ENCODE measurements at regions not wholly inside any gene's neighbourhood (a gene's known extent, or its start where the extent isn't known, plus 50 kb on each side); places are given as distances from the start of the nearest gene placed in this dataset.

DNA sequence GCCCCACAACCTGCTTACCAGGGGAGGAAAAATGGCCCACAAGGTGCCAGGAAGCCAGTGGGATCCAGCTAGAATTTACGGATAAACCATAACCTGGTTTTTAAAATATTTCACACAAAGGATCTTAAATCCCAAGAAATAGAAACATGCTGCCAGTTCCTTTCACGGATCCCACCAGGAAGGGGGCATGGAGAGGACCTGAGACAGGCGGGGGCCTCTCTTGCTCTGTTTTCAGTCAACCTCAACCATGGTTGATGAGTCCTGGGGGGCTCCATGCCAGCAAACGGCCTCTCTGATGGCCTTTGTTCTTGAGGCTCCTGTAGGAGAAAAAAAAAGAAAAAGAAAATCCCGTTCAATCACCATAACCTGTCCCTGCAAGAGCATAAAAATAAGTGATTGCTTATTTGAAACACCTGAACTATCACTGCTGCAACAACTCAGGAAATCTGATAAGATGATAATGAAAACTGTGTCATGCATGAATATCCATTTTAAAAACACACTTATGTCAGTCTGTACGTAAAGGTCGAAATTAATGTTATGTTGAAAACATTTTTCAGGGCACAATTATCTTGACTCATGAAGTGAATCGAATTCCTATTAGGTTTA is 125.8 kb upstream of the CST7 start:
- no TSS peak for BruUV-seq (replicated peaks)
- dilution Hi-C loops (cut with HindIII; ENCODE audit: low sequenced_read_pairs, unreplicated experiment) = no loop called here
- WGBS, 2 experiments (ENCODE audit: extremely low coverage in 2 of 2, insufficient read length in 1 of 2) = no CpG with 5 or more reads among the region's 8 CpGs

More for the DNA sequence above, 125.8 kb upstream of the CST7 start:
- no peak overlapping the region for H2AK9ac ChIP-seq (replicated peaks; ENCODE audit: low read depth, low read length, poor library complexity)
- no peaks in the 10 kb centered on the region for H3K4me1 ChIP-seq (ENCODE audit: control insufficient read depth, insufficient read depth, low read length)
- H4K91ac ChIP-seq (ENCODE audit: insufficient read depth, low read depth, low read length) = no peak overlapping the region
- H3K4me2 ChIP-seq (ENCODE audit: low read depth, low read length) = no peak overlapping the region
- no peaks in the 10 kb centered on the region for H4K20me1 ChIP-seq (ENCODE audit: insufficient read depth, low read length)
- H2AK5ac ChIP-seq (ENCODE audit: low read depth, low read length) = no peak overlapping the region
- no peaks in the 10 kb centered on the region for H3K9me1 ChIP-seq (ENCODE audit: insufficient read depth, low read length)
- DNase-seq (no peak), ATAC-seq (ENCODE audit: low read depth) (no peak)
- no peak overlapping the region for H2BK15ac ChIP-seq (ENCODE audit: low read depth, low read length)
- H4K8ac ChIP-seq (ENCODE audit: low read depth in 2 of 2, low read length in 2 of 2) = no peak overlapping the region
- no peaks in the 10 kb centered on the region for H3K79me1 ChIP-seq (ENCODE audit: low read depth in 1 of 2, low read length in 2 of 2)
- no peak overlapping the region for H3K18ac ChIP-seq (ENCODE audit: low read depth, low read length)
- TF ChIP-seq SMC3 (IDR thresholded peaks at IDR 0.05; ENCODE audit: low read depth, low read length) (no peak), RAD21 (IDR thresholded peaks at IDR 0.05; ENCODE audit: low read length) (no peak), CHD1 (IDR thresholded peaks at IDR 0.05; ENCODE audit: low read depth, low read length) (no peak), BHLHE40 (IDR thresholded peaks at IDR 0.05; ENCODE audit: low read depth, low read length) (no peak), RCOR1 (IDR thresholded peaks at IDR 0.05; ENCODE audit: insufficient replicate concordance, low read length) (no peak), MAFK (IDR thresholded peaks at IDR 0.05; ENCODE audit: low read depth, low read length) (no peak), ELK1 (IDR thresholded peaks at IDR 0.05; ENCODE audit: borderline replicate concordance, low read depth, low read length) (no peak), POLR2A (IDR thresholded peaks at IDR 0.05; ENCODE audit: low read depth, low read length) (no peak), MXI1 (IDR thresholded peaks at IDR 0.05; ENCODE audit: borderline replicate concordance, low read depth, low read length) (no peak)
- TF ChIP-seq, protein P1, sequence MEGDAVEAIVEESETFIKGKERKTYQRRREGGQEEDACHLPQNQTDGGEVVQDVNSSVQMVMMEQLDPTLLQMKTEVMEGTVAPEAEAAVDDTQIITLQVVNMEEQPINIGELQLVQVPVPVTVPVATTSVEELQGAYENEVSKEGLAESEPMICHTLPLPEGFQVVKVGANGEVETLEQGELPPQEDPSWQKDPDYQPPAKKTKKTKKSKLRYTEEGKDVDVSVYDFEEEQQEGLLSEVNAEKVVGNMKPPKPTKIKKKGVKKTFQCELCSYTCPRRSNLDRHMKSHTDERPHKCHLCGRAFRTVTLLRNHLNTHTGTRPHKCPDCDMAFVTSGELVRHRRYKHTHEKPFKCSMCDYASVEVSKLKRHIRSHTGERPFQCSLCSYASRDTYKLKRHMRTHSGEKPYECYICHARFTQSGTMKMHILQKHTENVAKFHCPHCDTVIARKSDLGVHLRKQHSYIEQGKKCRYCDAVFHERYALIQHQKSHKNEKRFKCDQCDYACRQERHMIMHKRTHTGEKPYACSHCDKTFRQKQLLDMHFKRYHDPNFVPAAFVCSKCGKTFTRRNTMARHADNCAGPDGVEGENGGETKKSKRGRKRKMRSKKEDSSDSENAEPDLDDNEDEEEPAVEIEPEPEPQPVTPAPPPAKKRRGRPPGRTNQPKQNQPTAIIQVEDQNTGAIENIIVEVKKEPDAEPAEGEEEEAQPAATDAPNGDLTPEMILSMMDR (conservative IDR thresholded peaks at IDR 0.05; ENCODE audit: low read depth, low read length) = no peak
- H2BK120ac ChIP-seq (ENCODE audit: low read depth, low read length) = no peak overlapping the region
- H3K4ac ChIP-seq (ENCODE audit: low read depth, low read length) = no peak overlapping the region
- H3K23ac ChIP-seq (ENCODE audit: low read depth, low read length) = no peak overlapping the region
- no peak overlapping the region for H3K4me3 ChIP-seq (ENCODE audit: insufficient read depth, low read depth, low read length)
- in situ Hi-C loops (cut with MboI; ENCODE audit: low sequenced_read_pairs) (no loop called here), intact Hi-C loops (cut with micrococcal nuclease) (no loop called here)
- no peak overlapping the region for H2BK20ac ChIP-seq (ENCODE audit: low read depth, low read length)
- H2BK5ac ChIP-seq (ENCODE audit: low read depth, low read length, poor library complexity, severe bottlenecking) = no peak overlapping the region
- H3K36me3 ChIP-seq (ENCODE audit: control insufficient read depth, insufficient read depth, low read length) = no peaks in the 10 kb centered on the region
- H2AFZ ChIP-seq (replicated peaks; ENCODE audit: low read length, poor library complexity) = no peak overlapping the region
- H3K14ac ChIP-seq (replicated peaks; ENCODE audit: low read depth, low read length) = no peak overlapping the region
- ChIA-PET POLR2A (ENCODE audit: unreplicated experiment) (no interaction called here), CTCF (no interaction called here)
- H3K9ac ChIP-seq (ENCODE audit: low read depth, low read length) = no peak overlapping the region
- peaks cover 8% of the 10 kb centered on the region for H3K27me3 ChIP-seq (ENCODE audit: control insufficient read depth, insufficient read depth, low read length)
- no peak overlapping the region for H3K56ac ChIP-seq (ENCODE audit: extremely low read depth, insufficient read depth, low read length)
- no peaks in the 10 kb centered on the region for H3K9me3 ChIP-seq (ENCODE audit: control insufficient read depth, insufficient read depth, low read length)
- no peak overlapping the region for H3K27ac ChIP-seq (ENCODE audit: insufficient read depth, low read length)
- H4K5ac ChIP-seq (ENCODE audit: low read depth, low read length) = no peak overlapping the region
